ENCODE measurements at regions not wholly inside any gene's neighbourhood (a gene's known extent, or its start where the extent isn't known, plus 50 kb on each side); places are given as distances from the start of the nearest gene placed in this dataset.

- TF ChIP-seq CTCF (IDR thresholded peaks at IDR 0.05) (no peak), POLR2A (IDR thresholded peaks at IDR 0.05) (no peak)
These were observed 76.3 kb upstream of the CCDC39 start for GRCh38 chr3:180755556-180755955.
